ENCODE measurements at regions not wholly inside any gene's neighbourhood (a gene's known extent, or its start where the extent isn't known, plus 50 kb on each side); places are given as distances from the start of the nearest gene placed in this dataset.

GRCh38 chr17:6019959-6020358 is 50.2 kb upstream of the WSCD1 start:
- no peak overlapping the region for H4K5ac ChIP-seq (ENCODE audit: insufficient read length, low read depth, low read length)
- H3K18ac ChIP-seq (ENCODE audit: insufficient read length, low read depth, low read length), result no peak overlapping the region
- no peaks in the 10 kb centered on the region for H3K23me2 ChIP-seq (ENCODE audit: insufficient read length, low read depth, low read length, poor library complexity, severe bottlenecking)
- H3K14ac ChIP-seq (ENCODE audit: insufficient read depth, low read length), result no peak overlapping the region
- no peak overlapping the region for H4K91ac ChIP-seq (ENCODE audit: insufficient read length, low read depth, low read length)
- H3K9me3 ChIP-seq (ENCODE audit: control insufficient read depth, low read depth, low read length), result no peaks in the 10 kb centered on the region
- H3K4me1 ChIP-seq (ENCODE audit: insufficient read depth, low read length), result no peaks in the 10 kb centered on the region
- H3K4me1 Mint-ChIP-seq, result peaks cover 20 to 21% of the 10 kb centered on the region in 2 experiments
- H3K79me2 ChIP-seq (ENCODE audit: insufficient read depth, low read length), result no peaks in the 10 kb centered on the region
- no peak overlapping the region for H3K23ac ChIP-seq (ENCODE audit: insufficient read length, low read depth, low read length)
- no CpG with 5 or more reads among the region's 6 CpGs for WGBS (ENCODE audit: extremely low coverage, insufficient read length, low lambda C conversion rate)
- peaks cover 0 to 3% of the 10 kb centered on the region in 2 experiments; a peak in 1 of 5 replicates for H3K9me3 Mint-ChIP-seq
- H3K4me3 Mint-ChIP-seq, result no peak overlapping the region
- H2BK20ac ChIP-seq (ENCODE audit: low read depth, low read length, poor library complexity, severe bottlenecking), result no peak overlapping the region
- H2BK12ac ChIP-seq (ENCODE audit: insufficient read length, low read depth, low read length), result no peak overlapping the region
- H3K56ac ChIP-seq (ENCODE audit: insufficient read length, low read depth, low read length), result no peak overlapping the region
- H3K27ac ChIP-seq (ENCODE audit: insufficient read length, low read depth, low read length), result no peak overlapping the region
- H3K27me3 Mint-ChIP-seq (ENCODE audit: low read depth), result no peaks in the 10 kb centered on the region
- no peak overlapping the region for H4K8ac ChIP-seq (replicated peaks; ENCODE audit: insufficient read length, low read depth, low read length)
- H3K4me2 ChIP-seq (ENCODE audit: insufficient read depth, insufficient read length, low read length), result no peak overlapping the region
- TF ChIP-seq, protein P1, sequence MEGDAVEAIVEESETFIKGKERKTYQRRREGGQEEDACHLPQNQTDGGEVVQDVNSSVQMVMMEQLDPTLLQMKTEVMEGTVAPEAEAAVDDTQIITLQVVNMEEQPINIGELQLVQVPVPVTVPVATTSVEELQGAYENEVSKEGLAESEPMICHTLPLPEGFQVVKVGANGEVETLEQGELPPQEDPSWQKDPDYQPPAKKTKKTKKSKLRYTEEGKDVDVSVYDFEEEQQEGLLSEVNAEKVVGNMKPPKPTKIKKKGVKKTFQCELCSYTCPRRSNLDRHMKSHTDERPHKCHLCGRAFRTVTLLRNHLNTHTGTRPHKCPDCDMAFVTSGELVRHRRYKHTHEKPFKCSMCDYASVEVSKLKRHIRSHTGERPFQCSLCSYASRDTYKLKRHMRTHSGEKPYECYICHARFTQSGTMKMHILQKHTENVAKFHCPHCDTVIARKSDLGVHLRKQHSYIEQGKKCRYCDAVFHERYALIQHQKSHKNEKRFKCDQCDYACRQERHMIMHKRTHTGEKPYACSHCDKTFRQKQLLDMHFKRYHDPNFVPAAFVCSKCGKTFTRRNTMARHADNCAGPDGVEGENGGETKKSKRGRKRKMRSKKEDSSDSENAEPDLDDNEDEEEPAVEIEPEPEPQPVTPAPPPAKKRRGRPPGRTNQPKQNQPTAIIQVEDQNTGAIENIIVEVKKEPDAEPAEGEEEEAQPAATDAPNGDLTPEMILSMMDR (conservative IDR thresholded peaks at IDR 0.05), result no peak
- peaks cover 0 to 4% (median 0%) of the 10 kb centered on the region in 3 experiments; a peak in 1 of 7 replicates for H3K36me3 Mint-ChIP-seq (ENCODE audit: insufficient read depth in 1 of 3, low read depth in 3 of 3)
- no peaks in the 10 kb centered on the region for H3K79me1 ChIP-seq (ENCODE audit: insufficient read depth, low read depth, low read length, poor library complexity, severe bottlenecking)
- no peak overlapping the region for H2BK120ac ChIP-seq (ENCODE audit: low read depth, low read length, poor library complexity, severe bottlenecking)
- H3K9ac ChIP-seq (ENCODE audit: extremely low read depth, insufficient read length, low read length), result no peak overlapping the region
- no peaks in the 10 kb centered on the region for H4K20me1 ChIP-seq (ENCODE audit: control insufficient read depth, insufficient read depth, insufficient read length)
- H3T11ph ChIP-seq (ENCODE audit: low read length), result no peak overlapping the region
- H3K27me3 ChIP-seq (ENCODE audit: insufficient read depth, low read length), result no peaks in the 10 kb centered on the region
- no peak overlapping the region for H3K27ac Mint-ChIP-seq
- H2AK5ac ChIP-seq (ENCODE audit: insufficient read length, low read length), result no peak overlapping the region
- no peak overlapping the region for H2BK5ac ChIP-seq (ENCODE audit: insufficient read length, low read length)
- H2AFZ ChIP-seq (ENCODE audit: low read length), result no peak overlapping the region
- H3K4ac ChIP-seq (ENCODE audit: low read depth, low read length), result no peak overlapping the region
- H2BK15ac ChIP-seq (ENCODE audit: low read depth, low read length), result no peak overlapping the region
- DNase-seq, result no peak
